HG03103 (cell line): ENCODE measurements at regions not wholly inside any gene's neighbourhood (a gene's known extent, or its start where the extent isn't known, plus 50 kb on each side); places are given as distances from the start of the nearest gene placed in this dataset.
"Not testable (repeated sequence)": the region's sequence is repeated elsewhere in the genome, so short reads cannot be mapped to it uniquely, and the experiment has no call there.

ENCODE experiments used
- ATAC-seq: cut with Tn5 transposase; IDR thresholded peaks from one replicate; pipeline ENCODE4 v1.9.1; 2021; ENCODE audit warnings: low read depth; ENCODE audit not compliant: unreplicated experiment

DNA sequence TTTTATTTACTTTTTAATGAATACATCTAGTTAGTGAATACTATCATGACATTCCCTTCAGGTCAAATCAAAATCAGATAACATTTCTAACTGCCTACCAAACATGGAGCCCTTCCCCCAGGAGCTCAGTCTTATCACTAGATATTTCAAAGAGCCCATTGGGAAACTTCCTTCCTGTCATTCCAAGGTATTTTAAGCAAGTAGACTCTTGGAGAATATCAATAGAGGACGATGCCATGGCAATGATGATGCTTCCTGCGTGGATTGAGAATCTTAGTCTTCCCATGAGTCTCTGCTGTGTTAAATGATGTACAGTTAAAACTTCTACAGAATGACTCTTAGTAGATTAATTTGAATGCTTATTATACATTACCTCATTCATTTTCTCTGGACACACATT lies 384.9 kb downstream of the CENPW start:
- ATAC-seq = no peak

DNA sequence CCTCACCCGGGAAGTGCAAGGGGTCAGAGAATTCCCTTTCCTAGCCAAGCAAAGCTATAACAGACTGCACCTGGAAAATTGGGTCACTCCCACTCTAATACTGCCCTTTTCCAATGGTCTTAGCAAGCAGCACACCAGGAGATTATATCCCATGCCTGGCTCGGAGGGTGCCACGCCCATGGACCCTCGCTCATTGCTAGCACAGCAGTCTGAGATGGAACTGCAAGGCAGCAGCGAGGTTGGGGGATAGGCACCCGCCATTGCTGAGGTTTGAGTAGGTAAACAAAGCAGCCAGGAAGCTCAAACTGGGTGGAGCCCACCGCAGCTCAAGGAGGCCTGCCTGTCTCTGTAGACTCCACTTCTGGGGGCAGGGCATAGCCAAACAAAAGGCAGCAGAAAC lies 386.5 kb downstream of the CENPW start:
- ATAC-seq = not testable (repeated sequence)

DNA sequence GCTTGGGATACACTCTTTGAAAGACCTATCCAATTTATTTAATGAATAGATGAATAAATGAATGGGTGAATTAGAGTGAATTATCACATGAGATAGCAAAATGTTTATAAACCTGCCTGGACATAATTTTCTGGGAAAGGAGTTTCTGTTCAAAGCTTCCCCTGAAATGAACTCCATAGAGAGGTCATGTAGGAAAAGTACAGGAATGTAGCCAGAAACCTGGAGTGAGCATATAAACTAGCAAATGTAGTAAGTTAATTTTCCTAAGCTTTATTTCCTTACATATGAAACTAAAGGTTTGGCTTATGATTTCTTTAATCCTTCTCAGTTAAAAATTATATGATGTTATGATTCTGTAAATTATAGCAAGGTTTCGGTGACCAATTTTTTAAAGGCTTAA lies 380.3 kb upstream of the RSPO3 start:
- no peak for ATAC-seq

DNA sequence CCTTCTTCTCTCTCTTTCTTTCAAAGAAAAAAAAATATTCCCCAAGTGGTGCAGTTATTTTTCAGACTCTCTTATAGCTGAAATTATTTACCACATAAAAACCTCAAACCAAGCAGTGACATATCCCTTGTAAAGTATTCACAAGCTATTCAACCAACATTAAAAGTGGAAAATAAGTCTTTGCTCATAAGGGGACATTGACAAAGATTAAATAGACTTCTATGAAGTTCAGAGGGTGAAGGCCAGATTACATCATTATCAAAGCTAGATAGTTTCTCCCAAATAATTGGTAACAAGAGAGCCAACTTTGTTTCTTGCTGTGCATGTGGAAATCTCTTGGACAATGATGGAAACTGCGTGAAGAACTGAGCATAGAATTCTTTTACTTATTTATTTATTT lies 379.8 kb upstream of the RSPO3 start:
- no peak for ATAC-seq

DNA sequence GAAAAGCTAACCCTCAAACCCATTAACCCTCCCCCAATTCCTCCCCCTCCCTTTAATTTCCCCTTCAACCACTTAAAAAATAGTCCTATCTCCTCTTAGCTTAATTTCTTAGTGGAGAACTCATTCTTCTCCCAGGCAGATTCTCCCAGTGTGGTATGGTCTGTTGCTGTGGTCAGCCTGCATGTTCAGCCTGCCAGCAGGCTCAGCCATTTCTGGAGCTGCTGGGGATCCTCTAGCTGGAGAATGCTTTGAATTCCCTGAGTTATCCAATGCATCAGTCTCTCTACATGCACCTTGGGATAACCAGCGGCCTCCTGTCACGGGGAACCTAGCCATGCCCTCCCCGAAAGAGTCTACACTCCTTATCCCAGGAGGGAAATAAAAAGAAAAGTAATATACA lies 375.4 kb upstream of the RSPO3 start:
- no peak for ATAC-seq

DNA sequence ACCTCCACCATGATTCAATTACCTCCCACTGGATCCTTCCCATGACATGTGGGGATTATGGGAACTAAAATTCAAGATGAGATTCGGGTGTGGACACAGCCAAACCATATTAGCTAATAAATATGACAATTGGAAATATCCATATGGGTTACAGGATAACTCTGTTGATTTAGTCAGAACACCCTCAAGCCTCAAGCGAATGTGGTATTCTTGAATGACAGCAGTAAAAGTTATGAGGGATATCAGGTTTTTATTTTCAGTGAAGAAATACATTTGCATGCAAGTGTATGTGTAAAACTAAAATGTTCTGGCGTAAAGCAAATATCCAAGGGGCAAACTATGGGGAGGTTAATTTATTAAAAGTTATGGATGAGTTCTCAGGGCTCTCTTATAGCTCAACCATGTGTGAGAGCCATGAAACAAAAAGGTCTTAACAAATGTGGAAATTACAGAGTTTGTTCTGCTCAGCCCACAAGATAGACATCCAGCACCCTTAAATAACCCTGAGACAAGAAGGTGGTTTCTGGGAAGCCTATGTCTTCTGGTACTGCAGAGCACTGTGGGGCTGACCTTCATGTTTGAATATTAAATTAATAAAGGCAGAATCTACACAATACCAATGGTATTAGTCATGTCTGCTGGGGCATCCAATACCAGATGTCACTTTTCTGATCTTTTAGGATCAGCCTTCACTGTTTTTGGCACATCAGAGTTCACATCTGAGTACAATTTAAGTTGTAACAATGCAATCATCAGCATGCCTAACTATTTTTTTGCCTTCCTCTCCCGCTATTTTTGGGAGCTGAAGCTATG lies 370.5 kb upstream of the RSPO3 start:
- no peak for ATAC-seq

DNA sequence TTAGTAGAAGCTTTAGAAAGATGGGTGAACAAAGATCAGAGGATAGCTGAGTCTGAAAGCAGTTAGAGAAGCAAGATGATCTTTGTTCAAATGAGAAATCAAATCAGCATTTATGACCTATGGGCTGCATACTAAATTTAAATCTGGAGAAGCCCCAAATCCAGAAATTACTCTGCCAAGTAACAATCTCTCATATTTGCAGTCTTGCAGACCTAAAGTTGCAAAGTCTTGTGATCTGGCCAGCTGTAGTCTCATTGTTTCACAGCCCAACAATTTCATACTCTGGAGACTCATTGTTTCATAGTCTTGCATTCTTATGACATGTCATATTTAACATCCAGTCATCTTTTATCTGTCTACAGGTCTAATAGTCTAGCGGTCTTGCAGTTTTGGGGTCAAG lies 364.9 kb upstream of the RSPO3 start:
- no peak for ATAC-seq

DNA sequence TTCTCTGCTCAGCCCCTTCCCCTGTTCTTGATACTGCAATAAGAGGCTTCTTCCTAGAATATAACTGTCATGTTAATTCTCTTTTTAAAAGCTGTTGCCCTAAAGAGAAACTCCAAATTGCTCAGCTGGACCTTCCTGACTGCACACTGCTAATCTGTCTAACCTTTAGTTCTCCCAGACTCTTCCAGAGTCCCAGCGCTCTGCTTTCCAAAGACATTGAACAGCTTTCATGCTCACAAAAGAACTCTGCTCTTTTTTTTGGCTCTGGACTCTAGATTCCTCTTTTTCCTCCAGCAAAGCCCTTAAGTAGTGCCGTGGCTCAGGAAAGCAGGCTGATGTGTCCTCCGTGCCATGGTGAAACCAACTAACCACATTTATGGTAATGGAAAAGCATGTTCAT lies 356.6 kb upstream of the RSPO3 start:
- no peak for ATAC-seq

DNA sequence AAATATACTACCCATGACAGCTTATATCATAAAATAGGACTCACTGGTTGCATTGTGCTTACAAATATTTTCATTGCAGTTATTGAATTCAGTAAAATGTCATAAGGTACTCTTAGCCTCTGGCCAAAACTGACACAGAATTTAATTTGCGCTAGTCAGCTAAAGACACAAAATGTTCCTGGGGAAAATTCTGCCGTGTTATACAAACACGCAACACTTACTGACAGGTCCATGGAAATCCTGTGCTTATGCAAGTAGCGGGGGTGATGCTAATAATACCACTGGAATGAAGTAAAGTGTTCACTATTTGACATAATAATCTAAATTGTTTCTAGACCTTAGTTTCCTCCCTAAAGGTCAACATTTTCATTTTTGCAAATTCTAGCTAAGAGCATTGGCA lies 354.4 kb upstream of the RSPO3 start:
- ATAC-seq = no peak

DNA sequence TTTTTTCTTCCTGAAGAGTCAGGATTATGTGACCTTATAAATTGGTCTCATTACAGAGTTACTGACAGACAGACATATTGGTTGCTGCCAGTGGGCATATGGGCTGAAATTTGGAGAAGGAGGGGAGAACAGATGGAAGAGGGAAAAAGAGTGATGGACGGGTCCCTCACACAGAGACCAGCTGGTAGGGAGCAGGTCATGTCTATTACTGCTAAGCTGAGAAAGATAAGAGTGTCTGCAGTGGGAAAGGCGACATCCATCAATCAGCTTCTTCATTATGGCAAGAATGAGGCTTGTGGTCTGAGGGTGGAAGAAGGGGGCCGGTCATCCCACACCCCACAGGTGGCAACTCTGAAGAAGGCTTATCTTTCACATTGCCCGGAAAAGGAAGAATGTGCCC lies 353.8 kb upstream of the RSPO3 start:
- no peak for ATAC-seq

DNA sequence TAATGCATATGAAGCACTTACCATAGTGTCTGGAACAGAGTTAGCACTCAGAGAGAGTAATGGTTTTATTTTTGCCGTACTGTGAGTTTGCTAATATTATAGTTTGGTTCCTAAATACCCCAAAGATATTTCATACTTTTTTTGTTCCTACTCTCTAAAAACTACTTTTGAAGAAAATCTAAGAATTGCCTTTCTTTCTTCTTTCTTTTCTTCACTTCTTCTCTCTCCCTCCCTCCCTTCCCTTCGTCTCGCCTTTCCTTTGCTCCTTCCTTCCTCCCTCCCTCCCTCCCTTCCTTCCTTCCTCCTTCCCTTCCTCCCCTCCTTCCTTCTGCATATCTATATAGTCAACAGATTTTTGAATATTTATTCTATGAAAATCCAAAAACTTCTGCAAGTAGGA lies 351.7 kb upstream of the RSPO3 start:
- ATAC-seq = no peak

DNA sequence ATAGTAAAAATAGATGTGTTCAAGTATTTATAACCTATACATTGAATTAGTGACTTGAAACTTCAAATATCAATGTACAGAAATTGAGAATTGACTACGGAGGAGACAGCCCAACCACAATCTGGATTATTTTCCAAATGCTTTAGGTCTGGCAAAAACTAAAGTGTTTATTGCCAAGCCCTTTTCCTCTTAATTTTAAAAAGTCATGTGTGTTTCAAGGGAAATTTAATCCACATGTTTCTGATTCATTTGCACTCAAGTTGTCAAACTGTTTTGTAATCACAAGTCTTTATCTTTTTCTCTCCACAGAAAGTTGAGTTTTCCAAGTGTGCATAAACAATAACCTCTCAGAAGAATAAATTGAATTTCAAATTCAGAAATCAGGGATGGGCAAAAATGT lies 350.8 kb upstream of the RSPO3 start:
- ATAC-seq = no peak

DNA sequence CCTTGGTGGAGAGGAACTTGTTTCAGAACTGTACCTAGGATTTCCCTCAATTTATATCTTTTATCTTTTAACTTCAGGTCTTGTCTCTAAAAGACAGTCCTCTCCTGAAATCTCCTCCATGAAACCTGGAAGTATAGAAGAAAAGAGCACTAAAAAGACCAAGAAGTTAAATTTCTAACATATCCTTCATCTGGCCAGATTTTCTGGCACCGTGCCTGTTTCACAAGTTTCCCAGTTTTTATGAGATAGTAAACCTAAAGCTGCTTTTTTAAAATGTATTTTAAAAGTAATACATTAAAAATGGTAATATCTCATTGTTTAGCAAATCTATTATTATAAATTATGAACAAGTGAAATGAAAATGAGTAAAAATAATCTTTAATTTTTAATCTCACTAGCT lies 348.3 kb upstream of the RSPO3 start:
- no peak for ATAC-seq

DNA sequence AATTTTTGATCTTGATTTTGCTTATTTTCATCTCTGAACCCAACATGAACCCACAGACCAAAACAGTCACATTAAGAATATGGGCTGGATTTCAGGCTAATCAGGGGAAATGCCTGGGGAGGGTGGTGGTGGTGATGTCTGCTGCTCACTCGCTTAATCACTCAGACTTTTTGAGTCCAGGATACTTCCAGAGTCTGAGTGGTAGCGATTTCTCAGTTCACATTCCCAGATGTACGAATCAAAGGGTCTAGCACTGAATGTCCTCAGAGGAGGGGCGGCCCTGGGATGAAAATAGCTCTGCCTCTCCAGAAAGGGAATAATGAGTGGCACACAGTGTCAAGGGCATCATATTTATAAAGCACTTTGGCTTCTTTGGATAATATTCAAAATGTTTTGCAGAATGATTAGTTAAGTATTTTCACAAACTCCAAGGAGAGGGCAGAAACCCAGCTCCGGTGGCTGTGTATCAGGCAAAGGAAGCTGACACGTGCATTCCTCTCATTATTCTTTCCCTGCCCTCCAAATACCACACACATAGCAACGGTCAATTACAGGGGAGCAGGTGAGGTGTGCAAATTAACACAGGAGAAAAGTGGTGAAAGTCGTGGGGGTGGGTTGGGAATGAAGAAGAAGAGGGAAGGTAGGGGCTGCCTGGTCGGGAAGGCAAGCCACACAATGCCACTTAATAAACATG lies 345.2 kb upstream of the RSPO3 start:
- ATAC-seq = no peak

DNA sequence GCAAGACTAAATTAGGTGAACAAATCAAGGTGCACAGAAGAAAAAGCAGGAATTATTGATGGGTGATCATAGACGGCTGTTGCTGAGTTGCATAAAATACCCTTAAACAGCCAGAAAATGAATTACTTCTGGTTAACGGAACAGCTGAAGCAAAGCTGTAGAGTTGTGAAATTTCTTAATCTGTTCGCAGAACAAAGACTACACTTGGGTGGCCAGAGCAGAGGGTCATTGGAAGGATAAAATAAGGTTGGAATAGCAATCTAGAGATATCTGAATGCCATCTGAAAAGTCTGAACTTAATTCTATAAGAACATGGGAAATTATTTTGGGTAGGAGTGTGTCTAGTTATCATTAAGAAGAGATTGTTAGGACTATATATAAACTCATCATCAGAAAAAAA lies 339.1 kb upstream of the RSPO3 start:
- ATAC-seq = no peak

DNA sequence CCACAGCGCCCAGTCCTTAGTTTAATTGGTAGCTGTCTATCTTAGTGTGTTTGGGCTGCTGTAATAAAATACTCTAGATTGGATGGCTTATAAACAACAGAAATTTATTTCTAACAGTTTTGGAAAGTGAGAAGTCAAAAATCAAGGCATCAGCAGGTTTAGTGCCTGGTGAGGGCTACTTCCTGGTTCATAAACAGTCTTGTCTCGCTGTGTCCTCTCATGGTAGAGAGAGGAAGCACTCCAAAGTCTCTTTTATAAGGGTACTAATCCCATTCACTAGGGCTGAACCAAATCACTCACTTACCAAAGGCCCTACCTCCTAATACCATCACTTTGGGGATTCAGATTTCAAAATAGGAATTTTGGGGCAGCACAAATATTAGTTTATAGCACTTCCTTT lies 336.9 kb upstream of the RSPO3 start:
- ATAC-seq = no peak

DNA sequence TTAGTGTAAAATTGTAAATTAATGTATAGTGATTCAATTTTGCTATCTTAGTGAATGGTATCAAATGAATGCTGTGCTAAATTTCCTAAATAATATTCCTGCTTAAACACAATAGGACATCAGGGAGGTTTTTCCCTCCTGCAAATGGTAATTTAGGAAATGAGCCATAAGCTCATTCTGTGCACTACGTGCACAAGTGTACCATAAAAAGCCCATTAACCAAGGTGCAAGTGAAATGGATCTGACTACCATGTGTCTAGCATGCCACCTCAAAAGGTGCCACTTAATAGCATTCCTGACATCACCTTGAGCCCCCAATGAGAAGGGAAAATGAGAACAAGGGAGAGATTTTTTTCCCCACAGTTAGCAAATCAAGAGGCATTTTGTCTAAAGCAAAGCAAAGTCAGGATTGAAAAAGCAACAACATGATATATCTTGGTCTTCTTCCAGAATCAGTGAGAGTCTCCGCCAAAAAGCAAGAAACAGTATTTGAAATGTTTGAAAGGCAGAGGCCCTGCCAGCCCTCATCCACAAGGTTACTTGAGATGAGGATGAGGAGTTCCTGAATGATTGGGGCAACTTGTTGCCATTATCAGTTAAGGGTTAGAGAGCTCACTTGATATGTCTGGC lies 334.2 kb upstream of the RSPO3 start:
- ATAC-seq = no peak

DNA sequence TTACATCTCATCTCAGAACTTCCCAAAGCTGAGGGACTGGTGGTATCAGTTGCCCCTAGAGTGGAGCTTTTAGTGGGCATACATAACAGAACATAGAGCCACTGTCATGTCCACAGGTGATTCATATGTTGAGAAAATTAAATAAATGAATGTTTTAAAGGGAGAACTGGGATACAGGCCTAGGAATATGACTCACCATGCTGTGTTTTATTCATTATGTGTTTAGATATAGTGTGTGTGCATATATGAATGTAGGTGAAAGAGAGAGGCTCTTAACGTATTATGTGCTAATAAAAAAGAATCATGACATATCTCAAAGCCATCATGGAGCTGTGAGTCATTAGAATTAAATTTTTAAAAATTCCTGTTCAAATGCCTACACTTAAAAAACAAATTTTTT lies 332.2 kb upstream of the RSPO3 start:
- ATAC-seq = no peak

DNA sequence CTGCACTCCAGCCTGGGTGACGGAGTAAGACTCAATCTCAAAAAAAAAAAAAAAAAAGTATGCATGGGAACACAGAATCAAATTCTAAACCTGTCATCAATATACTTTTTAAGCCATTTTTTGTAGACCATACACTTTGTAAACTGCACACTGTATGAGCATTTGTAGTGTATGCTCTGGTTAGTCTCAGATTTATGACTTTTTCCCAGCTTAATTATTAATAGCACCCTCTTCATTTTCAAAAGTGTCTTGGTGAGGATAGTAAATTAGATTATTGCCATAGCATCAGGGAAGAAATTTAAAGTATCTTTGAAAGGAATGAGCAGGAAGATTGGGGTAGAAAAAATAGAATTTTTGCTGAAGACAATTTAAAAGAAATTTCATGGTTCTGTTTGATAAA lies 330.8 kb upstream of the RSPO3 start:
- no peak for ATAC-seq

DNA sequence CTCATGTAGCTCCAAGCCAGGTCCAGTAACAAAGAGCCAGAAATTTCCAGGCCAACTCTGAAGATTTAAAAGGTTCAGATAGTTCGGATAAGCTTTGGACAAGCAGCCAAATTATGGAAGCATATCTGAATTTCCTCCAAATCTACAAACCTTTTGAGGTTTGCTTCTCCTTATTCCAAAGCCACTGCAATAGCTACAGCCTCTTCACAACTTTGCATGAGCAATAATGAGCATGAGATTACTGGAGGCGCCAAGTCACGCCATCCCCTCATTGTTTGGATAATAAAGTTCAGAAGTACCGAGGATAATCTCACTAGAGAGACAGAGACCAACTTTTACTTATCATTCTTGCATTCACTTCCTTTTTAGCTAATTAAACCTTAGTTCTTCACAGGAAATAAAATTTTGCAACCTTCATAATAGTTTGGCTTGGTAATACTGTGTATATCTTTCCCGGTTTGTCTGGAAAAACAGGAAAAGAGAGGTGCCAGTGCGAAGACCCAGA lies 329.6 kb upstream of the RSPO3 start:
- no peak for ATAC-seq

DNA sequence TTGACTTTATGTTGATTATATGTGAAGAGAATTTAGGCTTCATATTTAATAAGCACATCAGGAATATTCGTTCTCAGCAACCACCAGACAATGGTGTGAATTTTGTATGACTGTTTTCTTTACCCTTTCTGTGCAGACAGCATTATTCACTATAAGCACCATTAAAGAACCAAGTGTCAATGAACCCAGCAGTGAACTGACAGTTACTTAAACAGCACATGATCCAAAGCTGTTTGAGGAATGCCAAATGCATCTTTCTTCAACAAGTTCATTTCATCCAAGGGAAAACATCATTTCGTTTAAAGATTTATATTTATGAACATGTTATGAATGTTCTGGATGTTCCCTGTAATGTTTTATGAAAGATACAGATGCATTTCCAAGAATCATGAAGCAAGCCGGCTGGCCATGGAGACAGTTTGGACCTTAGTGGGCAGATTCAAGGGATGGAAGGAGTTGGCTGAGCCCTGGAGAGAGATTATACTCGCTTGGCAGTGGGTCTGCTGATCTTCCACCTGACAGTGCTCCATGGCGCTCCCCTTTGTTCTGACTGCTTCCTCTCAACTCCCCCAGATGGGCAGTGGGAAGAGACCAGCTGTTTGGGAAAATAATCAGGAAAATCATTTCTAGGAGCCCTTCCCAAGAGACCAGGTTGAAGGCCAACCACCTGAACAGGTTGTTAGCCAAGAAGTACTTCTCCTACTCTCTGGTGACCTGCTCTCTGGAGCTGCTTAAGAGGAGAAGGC lies 326.0 kb upstream of the RSPO3 start:
- no peak for ATAC-seq
